Umbilical cord (tissue), 1 donor: ENCODE measurements at regions not wholly inside any gene's neighbourhood (a gene's known extent, or its start where the extent isn't known, plus 50 kb on each side); places are given as distances from the start of the nearest gene placed in this dataset.

Experiments
- DNase-seq: peaks from one replicate; pipeline ENCODE4 v3.0.0-alpha.2; 2015; ENCODE audit warnings: low spot score

DNA sequence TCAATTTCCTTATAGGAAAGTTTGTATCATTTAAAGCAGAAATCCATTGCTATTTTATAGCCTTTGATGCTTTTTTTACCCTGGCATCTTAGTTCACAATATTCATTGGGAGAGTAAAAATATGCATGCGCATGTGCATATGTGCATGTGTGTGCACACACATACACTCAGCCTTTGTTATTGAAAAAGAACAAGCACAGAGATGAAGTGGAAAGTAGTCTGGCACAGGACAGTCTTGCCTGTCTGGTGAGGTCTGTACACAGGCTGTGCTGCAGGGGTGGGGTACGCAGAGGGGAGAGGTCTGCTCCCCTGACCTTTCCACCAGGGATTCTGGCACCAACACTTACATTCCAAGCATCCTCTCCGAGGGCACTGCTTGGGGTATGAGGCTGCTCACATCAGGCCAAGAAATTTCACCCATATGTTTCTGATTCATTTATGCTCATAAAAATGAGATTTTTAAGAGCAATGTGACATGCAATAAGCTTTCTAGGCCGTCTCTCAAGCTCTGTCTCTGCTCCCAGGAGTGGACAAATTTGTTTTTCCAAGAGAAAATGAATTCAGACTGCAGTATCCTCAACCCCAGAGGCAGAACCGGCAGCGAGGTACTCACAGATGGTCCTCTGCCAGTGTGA, 237.2 kb downstream of the INSIG2 start:
- peak; percentile 26 for DNase-seq

DNA sequence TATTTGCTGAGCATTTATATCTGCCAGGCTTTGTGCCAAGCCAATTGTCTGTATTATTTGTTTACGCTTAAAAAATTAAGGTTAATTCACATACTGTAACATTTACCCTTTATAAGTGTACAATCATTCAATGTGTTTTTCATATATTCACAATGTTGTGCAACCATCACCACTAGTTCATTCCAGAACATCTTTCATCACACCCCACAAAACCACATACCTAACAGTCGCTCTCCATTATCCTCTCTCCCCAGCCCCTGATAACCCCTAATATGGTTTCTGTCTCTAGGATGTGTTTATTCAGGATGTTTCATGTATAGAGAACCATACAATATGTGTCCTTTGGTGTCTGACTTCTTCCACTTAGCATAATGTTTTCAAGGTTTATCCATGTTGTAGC, 234.1 kb downstream of the INSIG2 start:
- DNase-seq: no peak

DNA sequence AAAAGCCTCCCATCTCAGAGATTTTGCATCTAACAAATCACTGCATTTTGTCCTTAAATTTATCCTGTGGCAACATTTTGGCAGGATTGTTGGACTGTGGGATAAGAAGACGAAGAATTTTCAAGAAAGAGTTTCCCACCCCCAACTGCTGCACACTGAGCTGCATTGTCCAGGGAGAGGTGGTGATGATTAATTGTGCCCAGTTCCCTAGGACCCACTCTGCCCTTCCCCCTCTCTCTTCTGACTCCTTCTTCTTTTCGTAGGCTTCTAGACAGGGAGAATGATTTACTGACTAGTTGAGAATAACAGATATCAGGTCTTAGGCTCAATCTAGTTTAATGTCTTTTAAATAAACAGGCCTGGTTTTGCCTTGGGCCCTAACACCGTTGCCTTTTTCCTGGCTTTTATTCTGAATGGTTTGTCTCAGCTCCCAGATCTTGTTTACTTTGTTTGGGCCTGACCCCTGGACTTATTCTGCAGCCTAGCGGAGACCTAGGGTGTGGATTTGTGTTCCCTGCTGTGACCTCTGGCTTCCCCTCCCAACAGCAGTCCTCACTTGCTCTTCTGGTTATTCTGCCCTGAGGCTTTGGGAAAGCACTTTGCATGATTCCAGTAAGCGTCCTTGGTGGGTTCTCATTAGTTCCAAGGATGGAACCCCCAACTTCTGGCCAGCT, 233.3 kb downstream of the INSIG2 start:
- DNase-seq: no peak

DNA sequence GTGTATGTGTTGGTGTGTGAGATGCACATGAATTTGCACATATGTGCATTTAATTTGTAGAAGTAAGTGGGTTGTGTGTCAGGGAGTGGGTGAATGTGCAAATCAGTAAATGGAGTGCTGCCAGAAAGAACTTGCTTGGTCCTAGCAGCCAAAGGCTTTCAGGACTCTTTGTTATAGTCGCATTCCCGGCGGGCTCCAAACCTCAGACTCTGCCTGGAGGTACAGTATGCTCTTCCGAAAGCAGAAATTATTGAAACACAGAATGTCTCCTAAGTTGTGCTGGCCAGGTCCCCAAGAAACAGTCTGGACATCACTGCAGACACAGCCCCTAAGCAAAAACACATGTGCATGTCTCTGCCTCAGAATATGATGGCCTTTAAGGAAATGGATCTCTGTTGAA, 232.4 kb downstream of the INSIG2 start:
- DNase-seq: no peak

DNA sequence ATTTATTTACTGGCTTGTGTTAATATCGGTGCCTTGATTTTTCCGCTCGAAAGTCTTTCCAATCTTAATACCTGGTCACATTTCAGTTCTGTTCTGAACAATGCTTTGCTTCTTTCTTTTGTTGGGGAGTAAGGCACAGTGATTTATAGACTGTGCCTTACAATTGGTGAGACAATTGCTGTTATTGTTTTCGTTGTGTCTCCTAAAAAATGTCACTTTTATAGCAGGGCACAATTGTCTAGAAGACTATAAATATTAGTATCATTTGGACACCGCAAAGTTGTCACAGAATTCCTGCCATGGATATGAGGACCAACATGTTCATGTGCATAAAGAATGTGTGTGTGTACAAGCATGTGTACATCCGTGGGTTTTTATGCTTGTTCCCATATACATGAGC, 231.9 kb downstream of the INSIG2 start:
- DNase-seq: no peak

DNA sequence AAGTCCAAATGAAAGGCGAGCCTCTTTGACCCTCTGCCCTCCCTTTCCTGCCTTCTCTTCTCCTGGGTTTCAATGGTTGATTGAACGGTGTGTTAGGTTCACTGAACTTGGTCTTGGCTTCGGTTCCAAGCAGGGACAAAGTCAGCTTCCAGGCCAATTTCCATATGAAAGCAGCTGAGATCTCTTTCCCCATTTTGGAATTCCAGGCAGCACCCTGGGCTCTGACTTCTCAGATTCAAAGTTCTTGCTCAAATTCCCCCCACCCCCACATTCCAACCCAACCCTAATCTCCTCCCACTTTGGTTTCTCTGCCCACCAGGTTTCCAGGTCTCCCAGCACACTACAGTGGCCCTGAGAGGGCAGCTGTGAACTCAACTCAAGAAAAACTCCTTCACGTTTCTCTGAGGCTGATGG, 231.0 kb downstream of the INSIG2 start:
- DNase-seq: no peak

DNA sequence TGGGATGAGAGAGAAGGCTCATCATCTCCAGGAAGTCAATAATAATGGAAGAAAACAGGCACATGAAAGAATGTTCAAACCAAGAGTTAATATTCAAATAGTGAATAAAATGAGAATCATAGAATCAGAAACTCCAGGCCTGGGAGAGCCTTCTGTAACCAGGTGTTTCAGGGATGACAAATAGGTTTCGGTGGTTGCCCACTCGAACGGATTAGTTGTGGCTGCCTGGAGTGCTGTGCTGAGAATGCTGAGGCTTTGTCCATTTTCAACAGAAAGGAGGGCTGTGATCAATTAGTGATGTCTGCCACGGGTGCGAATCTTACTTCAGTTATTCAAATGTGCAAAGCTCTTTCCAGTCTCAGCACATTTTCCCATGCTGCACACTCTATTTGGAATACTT, 227.3 kb downstream of the INSIG2 start:
- DNase-seq: no peak

DNA sequence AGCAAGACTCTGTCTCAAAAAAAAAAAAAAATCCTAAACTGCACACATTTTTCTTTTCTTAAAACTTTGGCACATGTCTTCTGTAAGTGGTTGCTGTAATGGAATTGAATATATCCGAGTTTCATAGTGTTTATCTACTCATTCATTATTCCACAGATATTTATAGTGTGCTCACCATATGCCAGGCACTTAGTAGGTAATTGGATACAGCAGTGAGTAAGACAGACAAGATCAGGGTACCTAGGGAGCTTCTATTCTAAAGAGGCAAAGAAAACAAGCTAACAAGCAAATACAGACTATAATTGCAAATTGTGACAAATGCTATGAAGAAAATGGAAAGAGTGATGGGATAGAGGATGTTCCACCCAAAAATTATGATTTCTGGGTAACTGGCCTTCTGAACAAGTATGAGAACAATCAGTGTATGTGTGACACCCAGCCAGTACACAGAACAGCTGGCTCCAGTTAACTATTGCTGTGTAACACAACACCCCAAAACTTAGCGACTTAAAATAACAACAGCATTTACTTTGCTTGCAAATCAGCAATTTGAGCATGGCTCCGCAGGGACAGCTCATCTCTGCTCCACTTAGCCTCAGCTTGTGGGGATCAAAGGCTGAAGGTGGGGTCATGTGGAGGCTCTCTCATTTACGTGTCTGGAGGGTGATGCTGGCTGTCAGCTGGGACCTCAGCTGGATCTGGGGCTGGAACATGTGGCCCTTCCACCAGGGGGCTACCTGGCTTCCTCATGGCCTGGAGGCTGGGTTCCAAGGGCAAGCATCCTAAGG, 224.9 kb downstream of the INSIG2 start:
- no peak for DNase-seq

DNA sequence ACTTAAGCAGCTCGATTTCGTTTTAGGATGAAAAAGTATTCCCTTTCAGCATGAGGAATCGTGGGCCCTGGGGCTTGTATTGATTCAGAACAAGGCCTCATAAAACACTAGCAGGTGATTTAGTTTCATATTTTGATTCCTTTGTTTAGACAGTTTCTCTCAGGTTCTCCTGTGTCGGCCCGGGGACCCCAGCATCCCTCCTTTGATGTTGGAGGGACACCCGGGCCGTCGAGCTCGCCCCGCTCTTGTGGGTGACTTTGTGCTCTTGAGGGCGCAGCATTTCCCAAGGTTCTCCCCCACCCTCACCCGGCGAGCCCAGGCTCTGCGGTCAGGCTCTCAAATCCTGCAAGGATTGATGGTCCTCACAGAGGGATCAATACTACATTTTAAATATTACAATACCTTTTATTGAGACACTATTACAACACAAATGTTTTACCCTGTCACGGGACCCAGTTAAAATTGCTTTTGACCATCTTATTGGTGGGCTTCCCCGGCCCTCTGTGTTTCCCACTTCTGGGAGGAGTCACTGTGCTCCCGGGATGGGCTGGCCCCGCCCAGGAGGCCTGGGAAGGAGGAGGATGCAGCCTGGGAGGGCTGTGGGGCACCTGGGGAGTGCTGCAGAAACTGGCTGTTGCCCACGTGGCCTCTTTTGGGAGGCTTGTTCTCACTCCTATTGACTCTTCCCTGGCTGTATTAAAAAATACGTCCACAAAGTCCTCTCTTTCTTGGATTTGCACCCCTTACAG, 222.6 kb downstream of the INSIG2 start:
- peak; percentile 30 for DNase-seq

DNA sequence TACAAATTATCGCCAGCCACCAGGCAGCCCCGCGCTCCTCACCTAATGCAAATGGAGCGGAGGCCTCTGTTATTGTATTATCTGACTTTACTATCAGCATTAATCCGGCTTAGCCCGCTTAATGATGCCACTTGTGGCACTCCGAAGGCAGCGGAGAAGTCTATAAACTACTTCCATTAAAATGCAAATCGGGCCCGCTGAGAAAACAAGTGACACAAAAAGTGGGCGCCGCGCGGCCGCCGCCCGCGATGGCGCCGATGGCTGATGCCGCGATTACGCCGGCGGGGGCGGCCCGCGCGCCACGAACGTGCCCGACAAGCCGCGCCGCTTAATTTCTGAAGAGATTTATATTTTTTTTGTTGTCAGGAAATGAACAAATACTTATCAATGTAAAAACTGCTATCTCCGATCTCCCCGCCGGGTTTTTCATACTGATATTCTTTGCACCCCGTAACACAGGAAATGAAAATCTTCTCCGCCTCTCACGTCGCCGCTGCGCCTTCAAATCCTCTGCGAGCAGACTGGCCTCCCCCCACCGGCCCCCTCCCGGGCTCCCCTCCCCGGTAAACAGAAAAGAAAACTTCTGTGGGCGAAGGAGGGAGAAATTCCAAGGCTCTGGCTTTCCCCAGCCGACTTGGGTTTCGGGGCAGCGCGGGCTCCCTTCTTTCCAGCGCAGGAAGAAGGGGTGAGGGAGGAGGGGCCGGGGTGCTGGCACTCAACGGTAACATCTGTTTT, 221.8 kb downstream of the INSIG2 start:
- DNase-seq: peak; percentile 66

DNA sequence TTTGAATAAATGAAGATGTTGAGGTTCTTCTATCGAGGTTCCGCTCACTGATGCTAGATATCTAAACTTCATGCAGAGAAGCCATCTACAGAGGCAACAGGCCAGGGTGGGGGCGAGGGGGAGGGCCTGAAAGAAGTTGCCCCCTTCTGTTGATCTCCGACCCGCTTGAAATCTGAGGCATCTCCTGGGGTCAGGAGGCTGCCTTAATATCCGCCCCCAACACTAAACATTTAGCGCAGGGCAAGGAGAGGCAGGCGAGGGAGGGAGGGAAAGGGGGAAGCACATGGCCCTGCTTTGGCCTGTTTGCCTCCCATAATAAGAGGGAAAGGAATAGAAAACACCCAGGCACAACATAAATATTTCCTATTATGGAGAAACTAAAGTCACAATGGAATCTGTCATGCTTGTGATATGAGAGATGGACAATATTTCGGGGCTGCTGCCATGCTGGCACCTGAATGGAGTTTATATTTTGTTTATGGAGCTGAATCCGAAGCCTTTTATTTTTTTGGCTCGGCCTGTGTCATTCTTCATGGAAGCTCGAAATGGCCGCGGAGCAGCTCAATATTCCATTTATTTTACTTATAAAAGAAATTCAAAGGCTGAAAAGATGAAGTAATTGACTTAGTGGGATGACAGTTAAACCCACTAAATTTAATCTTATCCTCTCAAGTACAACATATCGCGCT, 221.1 kb downstream of the INSIG2 start:
- DNase-seq: no peak

DNA sequence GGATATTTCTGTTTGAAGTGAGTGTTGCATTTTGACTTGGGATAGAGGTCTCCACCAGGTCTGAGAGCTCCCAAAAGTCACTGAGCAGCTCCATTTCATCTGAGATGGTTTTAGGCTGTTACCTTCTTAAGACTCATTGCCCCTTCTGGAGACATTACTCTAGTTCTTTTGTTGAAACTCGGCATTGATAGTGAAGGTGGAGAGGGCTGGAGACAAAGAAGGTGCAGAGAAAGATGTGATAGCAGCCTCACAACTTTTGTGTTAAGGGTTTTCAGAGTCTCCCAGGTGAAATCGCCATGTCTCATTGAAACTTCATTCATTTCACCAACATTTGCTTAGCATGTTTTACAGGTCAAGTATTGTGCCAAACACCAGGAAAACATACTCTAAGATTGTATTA, 219.6 kb downstream of the INSIG2 start:
- no peak for DNase-seq

DNA sequence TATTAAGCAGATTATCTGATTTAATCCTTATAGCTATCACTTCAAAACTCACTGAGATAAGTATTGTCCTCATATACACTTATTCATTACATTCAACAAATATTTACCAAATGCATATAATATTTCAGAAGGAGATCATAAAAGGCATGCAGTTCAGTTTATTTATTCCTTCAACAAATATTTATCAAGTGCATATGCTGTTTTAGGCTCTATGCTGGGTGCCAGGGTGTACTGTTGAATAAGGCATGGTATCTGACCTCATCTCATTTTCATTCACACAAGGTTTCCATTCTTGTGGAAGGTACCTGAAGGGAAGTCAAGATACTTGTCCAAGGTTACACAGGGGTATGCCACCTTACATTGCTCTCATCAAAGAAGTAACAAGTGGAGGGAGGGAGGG, 213.0 kb downstream of the INSIG2 start:
- DNase-seq: no peak

DNA sequence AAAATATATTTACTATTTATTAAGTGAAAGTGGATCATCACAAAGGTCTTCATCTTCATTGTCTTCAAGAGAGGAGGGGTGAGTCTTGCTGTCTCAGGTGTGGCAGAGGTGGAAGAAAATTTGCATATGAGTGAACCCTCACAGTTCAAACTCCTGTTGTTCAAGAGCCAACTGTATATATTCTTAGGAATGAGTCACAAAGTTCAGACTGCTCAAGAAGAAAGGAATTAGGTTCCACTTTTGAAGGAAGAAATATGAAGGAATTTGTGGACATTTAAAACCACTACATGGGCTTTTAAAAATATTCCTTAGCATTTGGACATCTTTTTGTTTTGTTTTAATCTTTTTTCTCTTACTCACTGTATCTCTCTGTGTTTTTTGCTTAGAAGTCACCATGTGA, 212.6 kb downstream of the INSIG2 start:
- no peak for DNase-seq

DNA sequence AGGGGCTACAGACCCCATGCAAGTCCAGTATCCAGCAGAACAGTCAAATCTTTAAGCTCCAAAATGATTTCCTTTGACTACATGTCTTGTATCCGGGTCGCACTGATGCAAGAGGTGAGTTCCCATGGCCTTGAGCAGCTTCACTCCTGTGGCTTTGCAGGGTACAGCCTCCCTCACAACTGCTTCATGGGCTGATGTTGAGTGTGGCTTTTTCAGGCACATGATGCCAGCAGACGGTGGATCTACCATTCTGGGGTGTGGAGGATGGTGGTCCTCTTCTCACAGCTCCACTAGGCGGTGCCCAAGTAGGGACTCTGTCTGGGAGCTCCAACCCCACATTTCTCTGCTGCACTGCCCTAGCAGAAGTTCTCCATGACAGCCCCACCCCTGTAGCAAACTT, 208.4 kb downstream of the INSIG2 start:
- DNase-seq: no peak

DNA sequence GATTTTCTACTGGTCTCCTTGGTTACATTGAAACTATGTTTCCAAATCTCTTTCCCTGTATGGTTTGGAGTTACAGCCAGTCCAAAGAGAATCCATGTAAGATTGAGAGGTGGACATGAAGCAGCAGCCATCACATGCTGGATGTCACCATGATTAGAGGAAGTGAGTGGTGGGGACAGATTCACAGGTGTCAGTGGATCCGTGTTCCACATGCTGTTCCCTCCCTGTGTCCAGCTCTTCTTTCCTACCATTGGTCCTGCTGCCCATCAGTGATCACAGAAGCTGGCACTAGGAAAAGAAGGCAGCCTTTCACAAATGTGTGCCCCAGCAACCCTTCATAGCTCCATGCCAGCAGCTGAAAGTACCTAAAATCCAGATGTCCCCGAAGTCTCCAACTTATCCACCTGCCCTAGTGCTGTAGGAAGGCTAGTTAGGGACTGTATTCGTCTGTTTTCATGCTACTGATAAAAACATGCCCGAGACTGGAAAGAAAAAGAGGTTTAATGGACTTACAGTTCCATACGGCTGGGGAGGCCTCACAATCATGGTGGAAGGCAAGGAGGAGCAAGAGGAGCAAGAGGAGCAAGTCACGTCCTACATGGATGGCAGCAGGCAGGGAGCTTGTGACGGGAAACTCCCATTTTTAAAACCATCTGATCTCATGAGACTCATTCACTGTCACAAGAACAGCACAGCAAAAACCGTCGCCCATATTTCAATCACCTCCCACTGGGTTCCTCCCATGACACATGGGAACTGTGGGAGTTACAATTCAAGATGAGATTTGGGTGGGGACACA, 207.5 kb downstream of the INSIG2 start:
- no peak for DNase-seq

DNA sequence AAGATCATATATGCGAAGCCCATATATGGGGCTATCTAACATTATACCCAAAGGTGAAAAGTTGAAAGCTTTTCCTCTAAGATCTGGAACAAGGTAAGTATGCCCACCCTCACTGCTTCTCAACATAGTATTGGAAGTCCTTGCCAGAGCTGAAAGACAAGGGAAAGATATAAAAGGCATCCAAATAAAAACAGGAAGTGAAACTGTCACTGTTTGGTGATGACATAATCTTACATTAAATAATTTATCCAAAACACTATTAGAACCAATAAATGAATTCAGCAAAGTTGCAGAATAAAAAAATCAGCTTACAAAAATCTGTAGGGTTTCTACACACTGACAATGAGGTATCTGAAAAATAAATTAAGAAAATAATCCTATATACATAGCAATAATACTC, 205.8 kb downstream of the INSIG2 start:
- DNase-seq: no peak

DNA sequence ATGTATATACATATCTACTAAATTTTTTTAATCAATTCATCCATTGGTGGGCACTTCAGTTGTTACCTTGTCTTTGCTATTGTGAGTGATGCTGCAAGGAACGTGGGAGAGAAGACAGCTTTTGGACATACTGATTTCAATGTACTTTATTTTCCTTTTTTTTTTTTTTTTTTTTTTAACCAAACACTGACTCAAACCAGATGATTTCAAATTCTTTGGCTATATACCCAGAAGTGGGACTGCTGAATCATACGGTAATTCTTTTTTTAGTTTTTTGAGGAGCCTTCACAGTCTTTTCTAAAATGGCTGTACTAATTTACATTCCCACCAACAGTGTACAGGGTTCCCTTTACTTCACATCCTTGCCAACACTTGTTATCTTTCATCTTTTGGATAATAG, 204.7 kb downstream of the INSIG2 start:
- no peak for DNase-seq

DNA sequence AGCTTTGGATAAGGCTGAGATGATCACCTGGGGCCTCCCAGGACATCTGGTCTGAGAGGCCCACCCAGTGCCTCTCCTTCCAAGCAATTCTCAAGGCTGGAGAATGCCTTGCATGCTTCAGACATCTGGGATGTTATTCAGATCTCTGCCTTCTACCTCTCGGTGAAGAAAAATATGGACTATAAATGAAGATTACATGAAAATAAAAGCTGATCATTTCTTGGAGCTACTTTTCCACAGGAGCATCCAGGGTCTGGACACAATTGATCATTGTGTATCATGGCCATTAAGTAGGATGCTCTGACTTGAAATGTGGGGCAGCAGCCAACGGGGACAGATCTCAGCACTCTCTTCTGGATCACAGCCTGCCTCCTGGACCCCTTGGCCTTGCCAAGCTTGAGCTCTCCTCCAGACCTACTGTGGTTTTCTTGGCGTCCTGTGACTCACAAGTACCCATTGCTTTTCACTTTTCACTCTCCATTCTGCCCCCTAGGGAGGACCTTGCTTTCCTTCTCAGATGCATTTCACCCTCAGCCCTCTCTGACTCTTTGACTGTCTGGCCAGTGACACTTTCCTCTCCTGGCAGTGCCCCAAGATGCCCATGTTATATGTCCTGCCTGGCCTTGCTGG, 203.1 kb downstream of the INSIG2 start:
- DNase-seq: no peak
